ENCODE measurements at regions not wholly inside any gene's neighbourhood (a gene's known extent, or its start where the extent isn't known, plus 50 kb on each side); places are given as distances from the start of the nearest gene placed in this dataset.

DNA sequence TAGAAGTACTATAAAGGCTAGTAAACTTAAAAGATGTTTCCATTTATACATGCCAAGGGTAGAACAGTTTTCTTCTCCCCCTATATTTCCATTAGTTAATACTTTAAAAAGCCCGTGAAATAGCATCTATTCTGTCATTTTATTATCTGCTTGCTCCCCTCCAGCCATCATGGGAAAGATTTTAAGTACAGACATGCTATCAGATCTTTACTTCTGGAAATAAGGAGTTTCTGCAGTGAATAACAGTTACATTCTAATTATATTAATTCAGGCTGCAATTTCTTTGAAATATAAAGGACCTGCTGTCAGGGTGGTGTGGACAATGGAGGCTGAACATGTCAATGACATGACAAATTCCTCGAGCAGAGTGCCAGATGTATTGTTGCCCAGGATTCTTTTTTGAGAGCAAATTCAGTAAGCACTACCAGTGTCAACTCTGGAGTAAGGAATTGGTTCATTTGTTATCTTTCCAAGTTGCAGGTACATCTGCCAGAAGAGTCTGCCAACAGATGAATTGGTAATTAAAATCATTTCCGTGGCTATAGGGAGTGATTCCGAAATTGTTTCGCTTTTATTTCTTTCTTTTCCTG is 151.3 kb downstream of the BTG1 start:
- no peak for DNase-seq

DNA sequence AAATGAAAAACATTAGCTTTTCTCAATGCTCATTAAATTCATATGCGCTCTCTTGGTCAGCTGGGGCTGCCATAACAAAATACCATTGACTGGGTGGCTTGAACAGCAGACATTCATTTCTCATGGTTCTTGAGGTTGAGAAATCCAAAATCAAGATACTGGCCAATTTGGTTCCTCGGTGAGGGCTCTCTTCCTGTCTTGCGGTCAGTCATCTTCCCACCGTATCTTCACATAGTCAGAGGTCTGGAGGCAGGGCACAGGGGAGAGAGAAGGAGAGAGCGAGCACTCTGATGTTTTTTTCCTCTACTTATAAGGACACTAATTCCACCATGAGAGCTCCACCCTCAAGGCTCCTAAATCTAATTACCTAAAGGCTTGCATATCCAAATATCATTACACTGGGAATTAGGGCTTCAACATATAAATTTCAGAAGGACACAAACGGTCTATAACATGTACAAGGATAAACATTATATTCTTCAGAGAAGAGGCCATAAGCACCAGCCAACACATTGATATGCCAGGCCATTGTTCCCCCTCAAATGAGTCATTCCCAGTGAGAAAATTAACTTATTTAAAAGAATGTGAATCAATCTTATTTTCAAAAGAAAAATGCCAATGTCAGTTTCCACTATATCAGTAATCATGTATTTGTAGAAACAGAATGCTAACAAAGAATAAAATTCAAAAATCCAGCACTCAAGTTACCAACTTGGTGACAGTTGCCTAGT is 152.2 kb downstream of the BTG1 start:
- no peak for DNase-seq

DNA sequence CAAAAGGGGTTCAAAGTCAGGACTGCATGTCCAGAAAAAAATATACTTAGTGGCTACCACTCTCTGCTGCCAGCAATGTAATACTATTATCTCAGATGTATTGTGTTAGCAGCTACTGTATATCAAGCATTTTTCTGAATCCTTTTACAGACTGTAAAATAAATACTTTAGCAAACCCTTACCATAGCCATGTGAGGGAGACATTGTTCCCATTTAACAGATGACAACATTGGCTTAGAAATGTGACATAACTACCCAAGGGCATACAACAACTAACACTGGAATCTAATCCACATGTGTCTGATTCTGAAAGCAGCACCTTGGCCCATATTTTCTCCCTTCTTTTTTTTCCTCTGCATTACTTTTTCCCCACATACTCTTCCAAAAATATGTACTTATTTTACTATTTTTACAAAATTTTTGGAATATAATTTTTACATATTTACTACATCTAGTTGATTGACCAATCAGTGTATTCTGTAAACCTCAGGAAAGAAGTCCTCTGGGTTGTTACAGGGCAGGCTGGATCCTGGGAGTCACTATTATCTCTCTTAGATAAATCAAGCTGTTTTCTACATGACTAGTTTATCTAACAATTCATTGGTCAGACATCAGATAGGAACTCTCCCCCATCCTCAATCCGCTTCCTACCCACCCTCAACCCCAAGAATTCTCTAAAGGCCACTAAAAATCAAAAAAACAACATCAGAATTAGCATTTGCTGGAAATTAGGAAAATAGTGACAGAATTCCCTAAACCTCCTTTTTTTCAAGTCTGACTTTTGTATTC is 154.1 kb downstream of the BTG1 start:
- DNase-seq: no peak

DNA sequence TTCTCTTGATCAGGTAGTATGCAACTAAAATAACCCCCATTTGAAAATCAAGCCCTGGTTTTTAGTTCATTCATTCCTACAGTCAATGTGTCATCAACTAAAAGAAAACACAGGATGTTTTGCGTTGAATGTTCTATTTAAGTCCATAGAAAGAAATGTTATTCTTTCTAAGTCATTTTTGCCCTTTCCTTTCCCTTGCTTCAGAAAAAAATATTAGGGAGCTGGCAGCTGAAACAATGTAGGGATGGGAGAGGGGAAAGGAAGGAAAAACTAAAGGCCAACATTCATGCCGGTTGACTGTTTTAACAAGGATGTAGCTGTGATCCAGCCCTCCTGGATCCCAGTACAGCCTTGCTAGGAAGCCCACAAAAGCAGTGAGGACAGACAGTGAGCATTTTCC is 155.1 kb downstream of the BTG1 start:
- no peak for DNase-seq

DNA sequence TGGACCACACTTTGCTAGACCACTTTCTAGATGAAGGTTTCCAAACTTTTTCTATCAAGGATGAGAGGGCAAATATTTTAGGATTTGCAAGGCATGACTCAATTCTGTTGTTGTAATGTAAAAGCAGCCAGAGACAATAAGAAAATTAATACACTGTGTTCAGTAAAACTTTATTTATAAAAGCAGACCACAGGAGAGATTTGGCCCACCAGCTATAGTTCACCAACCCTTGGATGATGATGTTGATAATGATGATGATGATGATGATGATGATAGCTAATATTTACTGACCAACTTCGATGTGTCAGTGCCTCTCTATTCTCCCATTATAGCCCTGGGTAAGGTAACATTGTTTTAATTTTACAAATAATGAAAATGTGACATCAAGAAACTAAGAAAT is 156.5 kb downstream of the BTG1 start:
- DNase-seq: no peak

DNA sequence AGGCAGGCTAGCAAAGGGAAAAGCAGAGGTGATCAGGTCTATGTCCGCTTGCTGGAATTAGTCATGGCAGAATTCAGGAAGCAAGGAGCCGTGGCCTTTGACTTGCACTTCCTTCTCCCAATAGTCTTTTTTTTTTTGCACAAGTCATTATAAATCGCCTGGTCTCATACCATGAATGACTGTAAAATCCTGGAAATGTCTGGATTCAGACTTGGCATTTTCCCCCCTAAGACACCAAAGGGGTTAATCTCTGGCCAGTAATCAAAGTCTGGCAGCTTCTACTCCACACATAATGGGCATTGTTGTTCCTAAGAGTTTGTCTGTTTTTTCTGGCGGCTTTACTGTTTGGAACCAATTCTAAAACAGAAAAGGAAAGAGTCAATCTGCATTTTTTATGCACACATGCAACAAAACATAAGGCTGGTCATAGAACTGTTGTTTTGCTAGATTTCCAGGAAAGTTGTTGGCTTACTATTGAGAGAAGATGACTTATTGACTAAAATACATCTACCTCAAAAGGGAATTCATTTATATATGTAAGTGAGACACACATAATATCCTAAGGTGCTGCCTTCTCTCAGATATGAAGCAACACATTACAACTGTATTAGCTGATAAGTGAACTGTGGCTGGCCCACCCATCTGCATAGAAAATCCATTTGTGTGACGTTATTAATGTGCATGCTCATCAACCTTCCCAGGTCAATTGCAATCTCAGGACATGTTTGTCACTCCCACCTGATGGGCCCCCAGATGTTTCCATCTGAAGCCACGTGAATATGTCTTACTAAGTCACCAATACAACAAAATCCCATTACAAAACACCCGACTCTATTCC is 157.3 kb downstream of the BTG1 start:
- DNase-seq: no peak

DNA sequence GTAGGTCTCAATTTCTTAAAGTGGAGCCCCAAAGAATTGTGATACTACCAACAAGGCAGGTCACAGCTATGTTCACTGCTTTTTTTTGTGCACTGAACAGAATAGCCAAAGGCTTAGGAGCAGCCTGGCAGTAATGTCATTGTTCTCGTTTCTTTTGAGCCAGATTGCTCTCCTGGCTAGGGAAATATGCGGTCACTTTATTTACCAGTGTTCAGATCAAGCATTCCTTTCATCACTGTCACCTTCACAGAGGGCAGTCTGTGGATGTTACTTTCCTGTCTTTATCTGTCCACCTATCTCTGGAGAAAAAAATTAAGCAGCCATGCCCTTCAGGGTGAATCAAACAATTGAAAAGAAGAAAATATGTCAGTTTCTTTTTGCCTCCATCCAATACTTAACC is 159.6 kb downstream of the BTG1 start:
- peak; percentile 64 for DNase-seq

DNA sequence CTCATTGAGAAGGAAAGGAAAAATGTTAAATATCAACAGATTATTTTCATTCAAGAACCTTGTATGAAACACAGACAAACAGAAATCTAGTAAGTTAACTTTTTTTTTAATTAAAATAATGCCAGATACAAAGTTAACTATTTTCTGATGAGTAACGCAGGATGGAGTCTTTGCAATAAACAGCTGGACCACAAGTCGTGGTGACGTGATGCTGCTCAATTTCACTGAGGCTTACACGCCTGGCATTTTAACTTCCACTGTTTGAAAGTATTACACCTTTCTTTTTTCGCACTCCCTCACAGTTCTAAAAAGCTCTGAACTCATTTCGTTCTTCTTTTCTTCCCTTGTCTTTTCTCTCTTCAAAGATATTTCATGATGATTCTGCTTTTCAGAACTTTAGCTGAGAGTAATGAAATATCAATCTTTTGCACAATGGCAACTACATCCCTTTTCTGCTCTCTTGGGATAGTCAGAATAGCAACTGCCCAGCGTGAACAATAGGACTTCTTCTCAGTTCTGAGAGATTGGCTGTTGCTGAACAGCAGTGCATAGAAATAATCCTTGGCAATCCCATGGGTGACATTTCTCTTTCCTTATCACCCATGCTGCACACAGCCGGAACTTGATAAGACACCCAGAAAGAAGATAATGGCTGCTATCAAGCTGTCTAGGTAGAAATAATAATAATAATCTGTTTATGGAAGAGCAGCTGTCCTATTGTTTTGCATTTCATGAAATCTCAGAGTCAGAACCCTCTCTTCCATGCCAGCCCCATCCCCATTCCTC is 160.5 kb downstream of the BTG1 start:
- no peak for DNase-seq

DNA sequence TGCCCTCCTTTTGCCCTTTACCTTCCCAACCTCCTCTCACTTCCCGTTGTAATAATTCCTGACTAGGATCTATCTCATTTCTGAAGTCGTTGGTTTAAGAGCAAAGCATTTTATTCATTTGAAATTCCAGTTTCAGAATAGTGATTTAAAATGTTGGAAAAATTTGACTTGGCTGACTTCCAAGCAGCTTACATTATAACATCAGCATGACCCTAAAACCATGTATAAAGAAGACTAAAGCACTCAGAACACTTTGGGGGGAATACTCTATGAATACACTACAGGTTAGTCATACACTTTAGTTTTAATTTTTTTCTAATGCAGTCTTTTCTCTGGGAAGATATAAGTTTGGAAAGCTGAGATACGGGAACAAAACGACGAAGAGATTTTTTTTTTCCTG is 161.1 kb downstream of the BTG1 start:
- DNase-seq: no peak

DNA sequence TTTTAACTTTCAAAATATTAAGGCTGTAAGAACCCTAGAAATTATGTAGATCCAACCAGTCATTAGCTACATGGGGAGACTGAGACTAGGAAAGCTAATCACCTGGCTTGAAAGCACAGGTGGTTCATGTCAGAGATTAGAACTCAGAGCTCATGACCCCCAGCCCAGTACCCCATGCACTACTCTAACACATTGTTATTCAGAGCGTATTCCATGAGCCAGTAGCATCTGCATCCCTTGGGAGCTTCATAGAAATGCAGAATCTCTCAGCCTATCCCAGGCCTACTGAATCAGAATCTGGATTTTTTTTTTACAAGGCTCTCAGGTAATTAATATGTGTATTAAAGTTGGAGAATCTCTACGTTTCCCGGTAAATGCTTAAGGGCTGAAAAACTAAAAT is 161.7 kb downstream of the BTG1 start:
- DNase-seq: no peak

DNA sequence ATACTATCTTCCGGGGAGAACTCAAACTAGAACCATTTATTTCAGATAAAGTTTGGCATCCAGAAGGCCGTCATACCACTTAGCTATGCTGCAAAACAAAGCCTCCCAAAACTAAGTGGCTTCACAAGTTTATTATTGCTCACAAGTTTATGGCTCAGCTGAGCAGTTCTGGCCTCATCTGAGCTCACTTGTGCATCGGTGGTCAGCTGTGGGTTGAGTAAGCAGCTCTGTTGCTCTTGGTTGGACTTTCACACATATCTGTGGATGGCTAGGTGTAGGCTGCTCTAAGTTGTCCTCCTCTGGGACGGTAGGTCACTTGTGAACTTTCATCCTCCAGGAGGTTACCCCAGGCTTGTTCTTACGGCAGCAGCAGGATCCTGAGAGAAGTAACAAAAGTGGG is 162.7 kb downstream of the BTG1 start:
- no peak for DNase-seq

DNA sequence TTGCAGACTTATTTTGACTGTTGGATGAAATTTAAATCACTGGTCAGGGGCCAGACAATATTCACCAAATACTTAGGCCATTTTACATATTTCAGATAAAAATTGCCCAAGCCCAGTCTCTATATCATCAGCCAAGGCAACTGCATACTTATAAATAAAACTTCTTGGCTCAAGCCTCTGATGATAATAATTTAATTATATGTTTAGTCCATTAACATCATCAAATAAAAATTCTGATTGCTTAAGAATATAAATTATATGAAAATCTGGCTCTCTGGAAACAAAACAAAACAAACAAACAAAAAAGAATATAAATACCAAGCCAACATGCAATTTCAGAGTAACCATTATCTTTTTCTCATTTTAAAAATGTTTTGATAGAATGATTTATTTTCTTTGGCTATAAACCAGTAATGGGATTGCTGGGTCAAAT is 165.2 kb downstream of the BTG1 start:
- no peak for DNase-seq

DNA sequence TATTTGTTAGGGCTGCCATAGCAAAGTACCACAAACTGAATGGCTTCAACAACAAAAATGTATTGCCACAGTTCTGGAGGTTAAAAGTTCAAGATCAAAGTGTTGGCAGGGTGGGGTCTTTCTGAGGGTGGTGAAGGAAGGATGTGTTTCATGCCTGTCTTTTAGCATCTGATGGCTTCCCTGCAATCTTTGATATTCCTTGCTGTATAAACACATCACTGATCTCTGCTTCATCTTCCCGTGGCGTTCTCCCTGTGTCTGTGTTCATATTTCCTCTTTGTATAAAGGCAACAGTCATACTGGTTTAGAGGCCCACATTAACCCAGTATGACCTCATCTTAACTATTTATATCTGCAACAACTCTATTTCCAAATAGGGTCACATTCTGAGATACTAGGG is 167.5 kb downstream of the BTG1 start:
- no peak for DNase-seq

DNA sequence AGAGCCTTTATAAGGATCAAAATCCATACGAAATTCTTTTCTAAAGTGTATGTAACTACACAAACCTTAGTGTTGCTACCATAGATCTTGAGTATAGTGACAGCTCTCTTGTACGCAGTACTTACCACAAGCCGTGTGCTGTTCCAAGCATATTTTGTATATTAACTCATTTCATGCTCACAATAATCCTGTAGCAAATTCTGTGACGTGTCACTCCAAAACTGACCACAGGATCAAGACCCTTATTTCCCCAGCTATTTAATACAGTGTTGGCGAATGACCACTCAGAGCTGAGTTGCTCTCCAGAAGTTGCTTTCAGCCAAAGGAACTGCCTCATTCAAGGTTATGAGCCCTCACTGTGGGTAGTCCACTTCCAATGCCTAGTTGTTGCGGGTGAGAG is 169.8 kb downstream of the BTG1 start:
- no peak for DNase-seq

DNA sequence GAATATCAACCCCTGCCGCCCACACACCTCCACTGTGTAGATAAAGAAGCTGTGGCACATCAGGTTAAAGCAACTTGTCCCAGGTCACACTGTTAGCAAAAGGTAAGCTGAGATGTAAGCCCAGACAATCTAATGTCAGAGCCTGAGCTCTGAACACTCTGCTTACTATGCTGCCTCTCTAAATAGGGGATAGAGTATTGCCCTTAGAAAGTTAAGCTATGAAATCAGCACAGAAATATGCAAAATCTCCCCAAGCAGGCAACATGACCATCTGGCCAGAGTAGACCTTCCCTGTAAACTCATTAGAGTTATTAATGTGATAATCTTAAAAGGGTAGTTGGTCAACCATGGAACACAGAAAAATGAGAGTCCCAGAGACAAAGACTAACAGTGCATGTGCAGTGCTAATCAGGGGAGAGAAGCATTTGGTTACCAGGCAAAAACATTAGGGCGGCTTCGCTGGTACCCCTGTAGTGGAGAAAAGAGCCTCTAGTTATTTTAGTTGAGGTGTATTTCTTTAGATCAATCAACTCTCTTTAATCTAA is 171.0 kb downstream of the BTG1 start:
- no peak for DNase-seq

DNA sequence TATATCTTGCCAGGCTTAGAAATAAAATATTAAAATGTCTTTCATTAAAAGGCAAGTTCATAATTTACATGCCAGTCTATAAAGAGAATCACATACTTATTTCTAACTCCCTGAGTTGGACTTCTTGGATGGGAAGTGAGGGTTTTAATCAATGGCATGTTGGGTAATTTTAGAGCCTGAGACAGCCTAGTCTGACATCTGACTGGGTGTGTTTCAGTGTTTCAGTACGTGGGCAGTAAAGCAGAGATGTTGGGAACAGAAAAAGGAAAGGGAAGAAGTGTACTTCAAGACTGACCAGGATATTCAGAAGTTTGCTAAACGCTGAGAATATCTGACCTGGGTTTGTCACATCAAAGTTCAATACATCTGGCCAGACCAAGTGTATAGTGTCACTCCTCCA is 171.8 kb downstream of the BTG1 start:
- no peak for DNase-seq

DNA sequence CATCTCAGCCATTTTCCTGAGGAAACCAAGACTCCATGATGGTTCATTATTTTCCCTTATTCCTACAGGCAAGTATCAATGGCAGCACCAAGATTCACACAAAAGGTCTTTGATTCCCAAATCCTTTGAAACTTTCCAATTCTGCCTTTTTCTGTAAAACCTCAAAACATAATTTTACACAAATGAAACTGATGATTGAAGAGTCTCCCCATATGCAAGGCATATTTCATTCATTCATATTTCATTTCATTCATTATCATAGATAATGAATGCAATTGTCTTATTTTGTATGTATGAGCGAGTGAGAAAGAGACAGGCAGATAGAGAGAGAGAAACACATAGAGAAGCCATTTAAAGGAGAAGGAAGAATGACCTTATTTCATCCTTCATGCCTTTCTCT is 172.8 kb downstream of the BTG1 start:
- no peak for DNase-seq

DNA sequence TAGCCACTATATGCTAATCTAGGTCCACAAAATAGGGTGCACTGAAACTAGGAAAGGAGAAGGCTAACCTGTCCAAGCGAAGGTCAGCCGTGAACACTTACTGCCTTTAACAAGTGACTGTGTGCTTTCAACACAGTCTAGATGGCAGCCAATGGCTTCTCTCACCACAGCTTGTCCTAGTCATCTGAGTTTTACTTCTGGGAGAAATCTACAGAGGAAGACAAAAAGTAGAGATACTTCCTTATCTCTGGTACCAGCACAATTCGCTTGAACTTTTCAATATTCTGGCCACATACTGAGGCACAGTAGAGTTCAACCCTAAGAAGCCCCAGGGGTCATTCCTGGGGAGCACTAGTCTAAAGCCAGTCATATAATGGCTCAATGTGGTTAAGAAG is 176.9 kb downstream of the BTG1 start:
- DNase-seq: no peak

DNA sequence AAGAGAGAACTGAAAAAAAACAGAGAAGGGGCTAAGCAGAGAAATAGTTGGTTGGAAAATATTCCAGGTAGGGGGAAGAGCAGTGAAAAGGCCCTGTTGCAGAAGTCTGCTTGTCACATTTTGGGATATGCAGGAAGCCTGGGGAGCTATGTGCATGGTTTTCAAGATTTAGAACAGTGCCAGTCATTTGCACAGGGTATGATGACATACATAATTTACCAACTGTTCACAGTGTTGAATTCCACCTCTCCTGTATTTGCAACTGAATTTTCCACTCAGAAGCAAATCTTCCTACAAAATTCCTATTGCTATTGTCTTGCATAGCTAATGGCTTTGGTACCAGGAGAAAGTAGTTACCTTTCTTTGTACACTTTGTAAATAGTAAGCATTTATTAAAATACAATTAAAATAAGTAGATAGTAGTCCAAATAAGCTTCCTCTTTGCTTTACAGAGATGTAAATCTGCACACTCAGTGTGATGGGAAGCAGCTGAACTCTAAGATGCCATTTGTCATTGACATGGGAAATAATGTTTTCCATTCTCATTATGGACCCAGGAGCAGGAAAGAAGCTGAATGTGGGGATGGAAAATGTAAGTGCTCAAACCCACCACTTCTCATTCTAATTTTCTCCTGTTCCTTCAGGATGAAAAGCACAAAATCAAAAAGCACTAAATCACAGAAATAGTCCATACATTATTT is 177.4 kb downstream of the BTG1 start:
- no peak for DNase-seq

DNA sequence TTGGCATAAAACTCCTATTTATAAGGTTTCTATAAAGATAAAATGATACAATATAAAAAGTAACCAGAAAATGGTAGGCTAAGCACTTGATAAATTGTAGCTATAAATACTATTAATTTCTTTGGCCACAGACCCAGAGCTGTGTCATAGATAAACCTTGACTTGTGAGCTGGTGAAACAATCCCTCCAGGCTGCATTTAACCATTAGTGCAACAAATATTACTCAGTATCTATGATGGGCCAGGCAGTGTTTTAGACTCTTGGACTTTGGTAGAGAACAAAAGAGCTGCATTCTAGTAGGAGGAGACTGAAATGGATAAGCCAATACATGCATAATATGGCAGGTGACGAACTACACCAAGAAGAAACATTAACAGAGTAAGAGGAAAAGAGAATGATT is 178.1 kb downstream of the BTG1 start:
- no peak for DNase-seq

DNA sequence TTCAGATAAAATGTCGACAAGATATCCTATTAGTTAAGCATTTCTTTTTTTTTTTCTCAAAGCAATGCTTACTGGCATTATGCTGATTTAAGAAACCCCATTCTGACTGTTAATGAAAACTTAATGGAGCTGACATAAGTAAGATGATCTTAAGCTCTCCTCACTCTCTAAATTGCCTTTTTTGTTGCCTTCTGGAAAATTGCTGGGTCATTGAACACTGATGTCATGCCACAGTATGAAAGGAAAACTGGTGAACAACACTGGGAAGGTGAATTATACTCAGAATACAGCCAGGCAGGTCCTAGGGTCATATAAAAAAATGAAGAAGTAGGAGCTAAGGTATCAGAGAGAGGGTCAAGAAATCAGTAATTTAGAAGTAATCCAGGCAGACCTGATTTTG is 179.9 kb downstream of the BTG1 start:
- no peak for DNase-seq

DNA sequence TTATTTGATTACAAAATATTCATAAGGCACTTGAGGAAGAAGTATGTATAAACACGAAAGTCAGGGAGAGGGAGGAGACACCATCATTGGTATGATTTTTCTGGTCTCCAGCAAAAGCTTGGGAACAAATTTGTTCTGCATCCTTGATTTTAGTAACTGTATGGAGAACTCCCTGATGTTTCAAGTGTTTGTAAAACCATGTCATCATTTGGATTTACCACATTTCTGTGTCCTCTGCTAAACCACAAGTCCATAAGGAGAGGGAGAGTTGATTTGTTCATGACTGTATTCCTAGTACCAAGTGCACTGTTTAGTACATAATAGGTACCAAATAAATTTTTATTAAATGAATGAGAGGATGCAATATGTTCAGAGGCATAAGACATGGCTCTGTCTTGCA is 181.1 kb downstream of the BTG1 start:
- DNase-seq: no peak
